Keratinocyte (primary cell): ENCODE measurements at regions not wholly inside any gene's neighbourhood (a gene's known extent, or its start where the extent isn't known, plus 50 kb on each side); places are given as distances from the start of the nearest gene placed in this dataset.

Experiments
- DNase-seq: peaks from one replicate; pipeline ENCODE4 v3.0.0-alpha.2; 2011; ENCODE audit warnings: low read depth, missing footprints, low spot score
- FAIRE-seq: peaks from 2 replicates; lab custom pipeline; 2011; peaks lifted over from hg19 to GRCh38; lab: Jason Lieb, UNC
- H2AFZ ChIP-seq: 2 replicates; pipeline ENCODE4 v1.6.0; 2012; ENCODE audit warnings: low read length, control low read depth, inconsistent platforms; ENCODE audit not compliant: control insufficient read depth
- H3K27ac ChIP-seq: 2 replicates; pipeline ENCODE4 v1.5.1; 2011; ENCODE audit warnings: low read length; ENCODE audit not compliant: control insufficient read depth, insufficient read depth
- H3K27me3 ChIP-seq: 3 replicates; pipeline ENCODE4 v1.6.0; 2011; ENCODE audit warnings: low read length; ENCODE audit not compliant: control insufficient read depth, insufficient read depth; ENCODE audit errors: extremely low read depth
- H3K36me3 ChIP-seq, 2 experiments: 2 replicates in 1 of 2; 3 replicates in 1 of 2; pipeline ENCODE4 v1.5.1; 2011; ENCODE audit warnings: low read length in 2 of 2, mild to moderate bottlenecking in 1 of 2; ENCODE audit not compliant: control insufficient read depth in 2 of 2, insufficient read depth in 2 of 2; ENCODE audit errors: extremely low read depth in 1 of 2
- H3K4me1 ChIP-seq: 3 replicates; pipeline ENCODE4 v1.5.1; 2011; ENCODE audit warnings: low read length; ENCODE audit not compliant: control insufficient read depth, insufficient read depth; ENCODE audit errors: extremely low read depth
- H3K4me2 ChIP-seq: 3 replicates; pipeline ENCODE4 v1.6.0; 2011; ENCODE audit warnings: low read depth, low read length; ENCODE audit not compliant: control insufficient read depth, insufficient read depth; ENCODE audit errors: extremely low read depth
- H3K4me3 ChIP-seq, 3 experiments: fragments of 200-600 bp in 1 of 3; sonication (generic) in 1 of 3; 2 replicates in 2 of 3; 3 replicates in 1 of 3; pipeline ENCODE4 v1.5.1; 2011 to 2016; ENCODE audit warnings: low read length in 3 of 3, mild to moderate bottlenecking in 3 of 3, control low read depth in 2 of 3, inconsistent platforms in 1 of 3, low read depth in 1 of 3, mixed read lengths in 1 of 3, mixed run types in 1 of 3, moderate library complexity in 1 of 3; ENCODE audit not compliant: control insufficient read depth in 2 of 3, insufficient read depth in 2 of 3; ENCODE audit errors: extremely low read depth in 1 of 3
- H3K79me2 ChIP-seq: 2 replicates; pipeline ENCODE4 v1.6.0; 2012; ENCODE audit warnings: low read length; ENCODE audit not compliant: control insufficient read depth, insufficient read depth
- H3K9ac ChIP-seq: 3 replicates; pipeline ENCODE4 v1.6.0; 2011; ENCODE audit warnings: low read length; ENCODE audit not compliant: control insufficient read depth, insufficient read depth; ENCODE audit errors: extremely low read depth
- H3K9me1 ChIP-seq: 3 replicates; pipeline ENCODE4 v1.6.0; 2011; ENCODE audit warnings: low read length; ENCODE audit not compliant: control insufficient read depth, insufficient read depth; ENCODE audit errors: extremely low read depth
- H3K9me3 ChIP-seq: 2 replicates; pipeline ENCODE4 v1.5.1; 2012; ENCODE audit warnings: low read depth, low read length; ENCODE audit not compliant: control insufficient read depth
- H4K20me1 ChIP-seq: 3 replicates; pipeline ENCODE4 v1.6.0; 2011; ENCODE audit warnings: low read length; ENCODE audit not compliant: control insufficient read depth, insufficient read depth; ENCODE audit errors: extremely low read depth
- CTCF ChIP-seq, 3 experiments: IDR thresholded peaks in 1 of 3; conservative IDR thresholded peaks in 1 of 3; optimal IDR thresholded peaks in 1 of 3; 2 replicates in 2 of 3; 3 replicates in 1 of 3; pipeline versions ENCODE3 to v1.5.1; 2011; ENCODE audit warnings: low read length in 3 of 3, mild to moderate bottlenecking in 3 of 3, moderate library complexity in 2 of 3, control low read depth in 1 of 3, inconsistent platforms in 1 of 3; ENCODE audit not compliant: insufficient read depth in 2 of 3; ENCODE audit errors: extremely low read depth in 1 of 3
- EZH2 ChIP-seq: IDR thresholded peaks from one replicate; pipeline ENCODE4 v1.6.1; 2012; ENCODE audit warnings: inconsistent platforms, mild to moderate bottlenecking, low read length, moderate library complexity
- dilution Hi-C: fragments of 300-500 bp; cut with MboI; formaldehyde crosslinking; loops from one replicate; pipeline ENCODE4 v1.7.0; 2020; ENCODE audit warnings: low sequenced_read_pairs; ENCODE audit not compliant: extremely low pct_ligation_motif_present

- H3K4me2 ChIP-seq = no peak overlapping the region
- no peak overlapping the region for H2AFZ ChIP-seq
- no peaks in the 10 kb centered on the region for H3K36me3 ChIP-seq
- no peak for FAIRE-seq
- dilution Hi-C loops = no loop called here
- no peak for TF ChIP-seq CTCF (optimal IDR thresholded peaks at IDR 0.05 in 1 of 3, IDR thresholded peaks at IDR 0.05 in 1 of 3, conservative IDR thresholded peaks at IDR 0.05 in 1 of 3; ENCODE audit: extremely low read depth in 1 of 3, insufficient read depth in 2 of 3, low read length in 3 of 3)
- no peaks in the 10 kb centered on the region for H4K20me1 ChIP-seq
- no peak overlapping the region for H3K9ac ChIP-seq
- H3K79me2 ChIP-seq = no peaks in the 10 kb centered on the region
- H3K9me1 ChIP-seq = no peaks in the 10 kb centered on the region
- H3K27ac ChIP-seq = no peak overlapping the region
- DNase-seq = no peak
- no peaks in the 10 kb centered on the region for H3K27me3 ChIP-seq
- no peaks in the 10 kb centered on the region for H3K4me1 ChIP-seq
- H3K9me3 ChIP-seq = no peaks in the 10 kb centered on the region
- H3K4me3 ChIP-seq = no peak overlapping the region
Observed at GRCh38 chr21:39110431-39110830, 72.8 kb downstream of the PSMG1 start.

GRCh38 chr21:39109596-39110210 lies 73.5 kb downstream of the PSMG1 start:
- Histone ChIP-seq H3K4me1 (no peaks in the 10 kb centered on the region), H3K36me3 (no peaks in the 10 kb centered on the region), H3K4me3 (no peak overlapping the region), H3K9ac (no peak overlapping the region), H3K9me1 (no peaks in the 10 kb centered on the region), H4K20me1 (no peaks in the 10 kb centered on the region), H2AFZ (no peak overlapping the region), H3K27ac (no peak overlapping the region), H3K4me2 (no peak overlapping the region), H3K79me2 (no peaks in the 10 kb centered on the region), H3K27me3 (no peaks in the 10 kb centered on the region), H3K9me3 (no peaks in the 10 kb centered on the region)
- dilution Hi-C loops = no loop called here
- no peak for TF ChIP-seq CTCF (optimal IDR thresholded peaks at IDR 0.05 in 1 of 3, IDR thresholded peaks at IDR 0.05 in 1 of 3, conservative IDR thresholded peaks at IDR 0.05 in 1 of 3; ENCODE audit: extremely low read depth in 1 of 3, insufficient read depth in 2 of 3, low read length in 3 of 3)
- no peak for TF ChIP-seq EZH2
- FAIRE-seq (no peak), DNase-seq (no peak)
